ENCODE measurements at regions not wholly inside any gene's neighbourhood (a gene's known extent, or its start where the extent isn't known, plus 50 kb on each side); places are given as distances from the start of the nearest gene placed in this dataset.

DNA sequence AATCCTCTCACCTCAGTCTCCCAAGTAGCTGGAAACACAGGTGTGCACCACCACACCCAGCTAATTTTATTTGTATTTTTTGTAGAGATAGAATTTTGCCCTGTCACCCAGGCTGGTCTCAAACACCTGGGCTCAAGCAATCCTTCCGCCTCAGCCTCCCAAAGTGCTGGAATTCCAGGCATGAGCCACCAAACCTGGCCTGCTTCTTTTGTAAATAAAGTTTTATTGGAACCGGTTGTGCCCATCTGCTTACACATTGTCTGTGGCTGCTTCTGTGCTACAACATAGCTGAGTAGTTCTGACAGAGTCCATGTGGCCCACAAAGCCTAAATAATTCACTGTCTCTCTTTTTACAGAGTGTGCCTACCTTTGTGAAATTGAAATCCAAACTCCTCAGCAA lies 109.7 kb upstream of the NRSN1 start:
- in situ Hi-C loops (cut with MboI; ENCODE audit: low pct_ligation_motif_present in 1 of 4, low pct_unique_long_range_greater_than_20kb in 1 of 4, low sequenced_read_pairs in 3 of 4), result no loop called here
- WGBS, 2 donors (ENCODE audit: low coverage in 1 of 2), result 58% methylated on average over 2 of the region's 2 CpGs; no CpG with 5 or more reads in 1 of the 2 donors
- H3K27me3 ChIP-seq, result no peaks in the 10 kb centered on the region
- no peak overlapping the region for H3K27ac ChIP-seq
- H3K4me1 ChIP-seq, result no peaks in the 10 kb centered on the region
- intact Hi-C loops (cut with DNase I; ENCODE audit: low total_unique reads), result no loop called here
- no peak overlapping the region for H3K4me3 ChIP-seq
- H3K36me3 ChIP-seq, result no peaks in the 10 kb centered on the region
- TF ChIP-seq POLR2A (IDR thresholded peaks at IDR 0.05) (no peak), POLR2AphosphoS5 (IDR thresholded peaks at IDR 0.05) (no peak), EP300 (IDR thresholded peaks at IDR 0.05; ENCODE audit: low read depth) (no peak)
- TF ChIP-seq, protein P1, sequence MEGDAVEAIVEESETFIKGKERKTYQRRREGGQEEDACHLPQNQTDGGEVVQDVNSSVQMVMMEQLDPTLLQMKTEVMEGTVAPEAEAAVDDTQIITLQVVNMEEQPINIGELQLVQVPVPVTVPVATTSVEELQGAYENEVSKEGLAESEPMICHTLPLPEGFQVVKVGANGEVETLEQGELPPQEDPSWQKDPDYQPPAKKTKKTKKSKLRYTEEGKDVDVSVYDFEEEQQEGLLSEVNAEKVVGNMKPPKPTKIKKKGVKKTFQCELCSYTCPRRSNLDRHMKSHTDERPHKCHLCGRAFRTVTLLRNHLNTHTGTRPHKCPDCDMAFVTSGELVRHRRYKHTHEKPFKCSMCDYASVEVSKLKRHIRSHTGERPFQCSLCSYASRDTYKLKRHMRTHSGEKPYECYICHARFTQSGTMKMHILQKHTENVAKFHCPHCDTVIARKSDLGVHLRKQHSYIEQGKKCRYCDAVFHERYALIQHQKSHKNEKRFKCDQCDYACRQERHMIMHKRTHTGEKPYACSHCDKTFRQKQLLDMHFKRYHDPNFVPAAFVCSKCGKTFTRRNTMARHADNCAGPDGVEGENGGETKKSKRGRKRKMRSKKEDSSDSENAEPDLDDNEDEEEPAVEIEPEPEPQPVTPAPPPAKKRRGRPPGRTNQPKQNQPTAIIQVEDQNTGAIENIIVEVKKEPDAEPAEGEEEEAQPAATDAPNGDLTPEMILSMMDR (IDR thresholded peaks at IDR 0.05), result no peak
- H3K9me3 ChIP-seq, result no peaks in the 10 kb centered on the region
- no peak for DNase-seq

DNA sequence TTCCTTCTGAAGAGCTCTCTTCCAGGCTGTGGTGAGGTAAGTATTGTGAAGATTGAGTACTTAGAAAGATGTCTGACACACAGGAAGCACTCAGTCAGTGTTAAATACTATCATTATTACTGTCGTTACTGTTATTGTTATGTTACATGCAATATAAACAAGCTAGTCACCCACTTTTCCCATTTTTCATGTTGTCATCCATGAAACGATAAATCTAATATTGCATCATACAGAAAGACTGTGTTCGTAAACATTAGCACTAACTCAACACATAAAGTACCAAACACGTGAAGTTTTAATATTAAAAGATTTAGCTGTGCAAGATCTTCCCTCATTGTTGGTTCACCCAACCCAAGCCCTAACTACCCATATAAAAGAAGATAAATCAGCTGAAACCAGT lies 109.2 kb upstream of the NRSN1 start:
- H3K27ac ChIP-seq, result no peak overlapping the region
- peaks cover under 1% of the 10 kb centered on the region for H3K27me3 ChIP-seq
- 80 to 90% methylated on average over 4 of the region's 4 CpGs for WGBS, 2 donors (ENCODE audit: low coverage in 1 of 2)
- in situ Hi-C loops (cut with MboI; ENCODE audit: low pct_ligation_motif_present in 1 of 4, low pct_unique_long_range_greater_than_20kb in 1 of 4, low sequenced_read_pairs in 3 of 4), result no loop called here
- no peak overlapping the region for H3K4me3 ChIP-seq
- no peak for DNase-seq
- intact Hi-C loops (cut with DNase I; ENCODE audit: low total_unique reads), result no loop called here
- H3K36me3 ChIP-seq, result no peaks in the 10 kb centered on the region
- no peaks in the 10 kb centered on the region for H3K9me3 ChIP-seq
- H3K4me1 ChIP-seq, result no peaks in the 10 kb centered on the region
- TF ChIP-seq EP300 (IDR thresholded peaks at IDR 0.05; ENCODE audit: low read depth) (no peak), POLR2A (IDR thresholded peaks at IDR 0.05) (no peak), POLR2AphosphoS5 (IDR thresholded peaks at IDR 0.05) (no peak)
- TF ChIP-seq, protein P1 (IDR thresholded peaks at IDR 0.05), result no peak

DNA sequence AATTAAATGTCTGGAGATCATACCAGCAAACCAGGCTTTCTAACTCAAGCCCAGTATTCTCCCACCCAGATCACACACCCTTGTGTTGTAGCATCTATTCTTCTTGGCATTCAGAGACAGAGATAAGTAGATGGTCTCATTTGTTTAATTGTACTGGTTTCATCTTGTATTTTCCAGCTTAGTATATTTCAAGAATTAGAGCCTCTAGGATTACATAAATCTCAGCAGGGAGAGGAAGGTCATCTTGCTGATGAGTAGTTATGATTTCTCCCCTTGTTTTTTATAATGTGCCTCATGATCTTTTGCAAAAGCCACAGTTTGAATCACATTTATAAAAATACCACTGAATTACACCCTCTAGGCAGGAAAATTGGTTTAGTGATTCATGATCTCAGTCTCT lies 106.6 kb upstream of the NRSN1 start:
- TF ChIP-seq EP300 (IDR thresholded peaks at IDR 0.05; ENCODE audit: low read depth), result no peak
- no peak for DNase-seq
- no peaks in the 10 kb centered on the region for H3K9me3 ChIP-seq
- H3K27me3 ChIP-seq, result peaks cover 6% of the 10 kb centered on the region
- H3K4me1 ChIP-seq, result no peaks in the 10 kb centered on the region
- no peaks in the 10 kb centered on the region for H3K36me3 ChIP-seq
- H3K27ac ChIP-seq, result no peak overlapping the region
- H3K4me3 ChIP-seq, result no peak overlapping the region
- in situ Hi-C loops (cut with MboI; ENCODE audit: low pct_ligation_motif_present in 1 of 4, low pct_unique_long_range_greater_than_20kb in 1 of 4, low sequenced_read_pairs in 3 of 4) (no loop called here), intact Hi-C loops (cut with DNase I; ENCODE audit: low total_unique reads) (no loop called here)

DNA sequence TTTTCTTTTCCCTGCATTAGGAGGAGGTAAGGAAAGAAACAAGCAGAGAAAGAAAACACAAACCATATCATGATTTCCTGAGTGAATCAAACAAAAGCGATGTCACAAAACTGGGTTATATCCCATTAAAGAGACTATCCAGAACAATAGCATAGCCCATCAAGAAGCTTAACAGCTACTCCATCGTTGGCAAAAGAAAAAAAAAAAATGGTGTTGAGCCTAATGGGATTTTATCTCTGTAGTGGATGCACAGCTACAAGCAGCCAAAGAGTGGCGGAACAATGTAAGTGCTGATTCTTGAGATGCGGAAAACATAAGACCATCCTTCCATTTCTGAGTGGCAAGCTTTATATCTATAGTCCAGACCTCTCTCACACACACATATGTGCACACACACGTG lies 106.2 kb upstream of the NRSN1 start:
- H3K36me3 ChIP-seq, result no peaks in the 10 kb centered on the region
- TF ChIP-seq POLR2A (IDR thresholded peaks at IDR 0.05), result no peak
- no peak for TF ChIP-seq POLR2AphosphoS5 (IDR thresholded peaks at IDR 0.05)
- TF ChIP-seq, protein P1 (IDR thresholded peaks at IDR 0.05), result no peak
- TF ChIP-seq EP300 (IDR thresholded peaks at IDR 0.05; ENCODE audit: low read depth), result no peak
- H3K9me3 ChIP-seq, result no peaks in the 10 kb centered on the region
- in situ Hi-C loops (cut with MboI; ENCODE audit: low pct_ligation_motif_present in 1 of 4, low pct_unique_long_range_greater_than_20kb in 1 of 4, low sequenced_read_pairs in 3 of 4) (no loop called here), intact Hi-C loops (cut with DNase I; ENCODE audit: low total_unique reads) (no loop called here)
- no peak overlapping the region for H3K4me3 ChIP-seq
- DNase-seq, result no peak
- no peaks in the 10 kb centered on the region for H3K4me1 ChIP-seq
- 71 to 90% methylated on average over 4 to 5 of the region's 5 CpGs for WGBS, 2 donors (ENCODE audit: low coverage in 1 of 2)
- peaks cover 6% of the 10 kb centered on the region for H3K27me3 ChIP-seq
- no peak overlapping the region for H3K27ac ChIP-seq

DNA sequence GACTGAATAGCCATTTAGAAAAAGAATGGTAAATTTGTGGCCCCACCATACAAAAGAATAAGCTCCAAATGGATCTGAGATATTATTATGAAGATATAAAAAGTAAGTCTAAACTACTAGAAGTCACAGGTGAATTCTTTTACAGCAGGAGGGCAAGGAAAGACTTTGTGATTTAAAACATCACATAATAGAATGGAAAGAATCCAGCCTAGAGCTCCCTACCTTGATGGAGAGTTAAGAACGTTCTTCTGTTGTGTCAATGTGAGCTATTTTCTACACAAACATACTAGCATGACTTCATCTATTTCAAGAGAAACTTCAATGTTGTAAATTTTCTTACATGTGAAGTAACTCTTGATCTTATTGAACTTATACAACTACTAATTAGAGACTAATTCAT lies 100.0 kb upstream of the NRSN1 start:
- no peak overlapping the region for H3K4me3 ChIP-seq
- no peaks in the 10 kb centered on the region for H3K36me3 ChIP-seq
- no peaks in the 10 kb centered on the region for H3K4me1 ChIP-seq
- TF ChIP-seq, protein P1 (IDR thresholded peaks at IDR 0.05), result no peak
- no peak for TF ChIP-seq POLR2A (IDR thresholded peaks at IDR 0.05)
- no peak for TF ChIP-seq POLR2AphosphoS5 (IDR thresholded peaks at IDR 0.05)
- no peak for TF ChIP-seq EP300 (IDR thresholded peaks at IDR 0.05; ENCODE audit: low read depth)
- no peak for DNase-seq
- intact Hi-C loops (cut with DNase I; ENCODE audit: low total_unique reads) (no loop called here), in situ Hi-C loops (cut with MboI; ENCODE audit: low pct_ligation_motif_present in 1 of 4, low pct_unique_long_range_greater_than_20kb in 1 of 4, low sequenced_read_pairs in 3 of 4) (no loop called here)
- 30 to 46% methylated on average over 1 of the region's 1 CpG for WGBS, 2 donors (ENCODE audit: low coverage in 1 of 2)
- H3K27me3 ChIP-seq, result peaks cover 6% of the 10 kb centered on the region
- no peaks in the 10 kb centered on the region for H3K9me3 ChIP-seq
- H3K27ac ChIP-seq, result no peak overlapping the region

Measured in transverse colon (tissue), 4 donors.